HEK293 (cell line): ENCODE measurements at regions not wholly inside any gene's neighbourhood (a gene's known extent, or its start where the extent isn't known, plus 50 kb on each side); places are given as distances from the start of the nearest gene placed in this dataset.

Experiments used
- CTCF ChIA-PET: fragments of 350-600 bp; formaldehyde crosslinking; extraction: SDS; loops from one replicate; lab custom pipeline; 2021; ENCODE audit warnings: antibody characterized with exemption; lab: Yijun Ruan, JAX
- POLR2A ChIA-PET: fragments of 300-600 bp; formaldehyde crosslinking; extraction: SDS; loops from one replicate; lab custom pipeline; 2020; ENCODE audit warnings: antibody characterized with exemption, inconsistent platforms; lab: Yijun Ruan, JAX
- H3K27ac ChIP-seq: fragments of 200-500 bp; sonication (Bioruptor generic); 2 replicates; pipeline ENCODE4 v1.5.1; 2014; ENCODE audit warnings: low read depth, low read length, control low read depth, inconsistent platforms; ENCODE audit errors: extremely low read depth
- H3K36me3 ChIP-seq, 2 experiments: fragments of 200-500 bp in 1 of 2; sonication (Bioruptor generic) in 1 of 2; 1 replicate in 1 of 2; 2 replicates in 1 of 2; pipeline ENCODE4 v1.5.1; 2014 to 2017; ENCODE audit warnings: inconsistent platforms in 2 of 2, low read length in 2 of 2; ENCODE audit not compliant: control insufficient read depth in 2 of 2, insufficient read depth in 1 of 2
- H3K4me1 ChIP-seq: fragments of 200-500 bp; sonication (Bioruptor generic); 2 replicates; pipeline ENCODE4 v1.5.1; 2014; ENCODE audit warnings: mild to moderate bottlenecking, low read length, inconsistent platforms; ENCODE audit not compliant: control insufficient read depth, insufficient read depth
- H3K4me3 ChIP-seq: 2 replicates; pipeline ENCODE4 v1.5.1; 2011; ENCODE audit warnings: low read depth, mild to moderate bottlenecking, control low read depth, low read length, moderate library complexity
- H3K9me3 ChIP-seq: fragments of 200-500 bp; sonication (Bioruptor generic); 2 replicates; pipeline ENCODE4 v1.5.1; 2014; ENCODE audit warnings: low read depth, low read length, inconsistent platforms; ENCODE audit not compliant: control insufficient read depth, insufficient read depth
- KLF10 ChIP-seq: fragments of 450-650 bp; IDR thresholded peaks from 2 replicates; pipeline ENCODE4 v1.5.1; 2018; ENCODE audit warnings: missing biosample characterization, mild to moderate bottlenecking, missing genetic modification characterization
- RBAK ChIP-seq: fragments of 450-650 bp; formaldehyde crosslinking; IDR thresholded peaks from 2 replicates; pipeline ENCODE4 v1.5.1; 2016; ENCODE audit warnings: missing biosample characterization, missing genetic modification characterization
- SETDB1 ChIP-seq: IDR thresholded peaks from one replicate; pipeline ENCODE4 v1.6.1; 2017; ENCODE audit warnings: mild to moderate bottlenecking, low read length, moderate library complexity, mixed read lengths; ENCODE audit not compliant: insufficient read length
- ZNF132 ChIP-seq: fragments of 450-650 bp; formaldehyde crosslinking; IDR thresholded peaks from 2 replicates; pipeline ENCODE4 v1.5.1; 2017; ENCODE audit warnings: missing biosample characterization, missing genetic modification characterization, borderline replicate concordance
- ZNF174 ChIP-seq: fragments of 450-650 bp; formaldehyde crosslinking; IDR thresholded peaks from 2 replicates; pipeline ENCODE4 v1.5.0; 2017; ENCODE audit warnings: missing biosample characterization, mild to moderate bottlenecking, missing genetic modification characterization
- ZNF184 ChIP-seq: fragments of 450-650 bp; IDR thresholded peaks from 2 replicates; pipeline ENCODE4 v1.5.1; 2018; ENCODE audit warnings: missing biosample characterization, mild to moderate bottlenecking, missing genetic modification characterization
- ZNF473 ChIP-seq: fragments of 450-650 bp; formaldehyde crosslinking; IDR thresholded peaks from 2 replicates; pipeline ENCODE4 v1.5.1; 2017; ENCODE audit warnings: missing biosample characterization, missing genetic modification characterization
- ZNF501 ChIP-seq: fragments of 450-650 bp; formaldehyde crosslinking; IDR thresholded peaks from 2 replicates; pipeline ENCODE4 v1.5.1; 2016; ENCODE audit warnings: missing biosample characterization, missing genetic modification characterization
- ZNF561 ChIP-seq: fragments of 450-650 bp; IDR thresholded peaks from 2 replicates; pipeline ENCODE4 v1.5.1; 2018; ENCODE audit warnings: missing biosample characterization, missing genetic modification characterization, borderline replicate concordance
- ZNF624 ChIP-seq: fragments of 450-650 bp; formaldehyde crosslinking; IDR thresholded peaks from 2 replicates; pipeline ENCODE4 v1.5.1; 2017; ENCODE audit warnings: missing biosample characterization, missing genetic modification characterization
- ZNF645 ChIP-seq: fragments of 450-650 bp; formaldehyde crosslinking; IDR thresholded peaks from 2 replicates; pipeline ENCODE4; 2016; ENCODE audit warnings: missing biosample characterization, missing genetic modification characterization
- ZNF658 ChIP-seq: fragments of 450-650 bp; formaldehyde crosslinking; IDR thresholded peaks from 2 replicates; pipeline ENCODE4; 2016; ENCODE audit warnings: missing biosample characterization, missing genetic modification characterization
- ZNF664 ChIP-seq: fragments of 450-650 bp; formaldehyde crosslinking; IDR thresholded peaks from 2 replicates; pipeline ENCODE4 v1.5.1; 2016; ENCODE audit warnings: missing biosample characterization, missing genetic modification characterization
- ZNF776 ChIP-seq: fragments of 450-650 bp; formaldehyde crosslinking; IDR thresholded peaks from 2 replicates; pipeline ENCODE4 v1.5.0; 2017; ENCODE audit warnings: missing biosample characterization, missing genetic modification characterization, borderline replicate concordance
- ZSCAN23 ChIP-seq: fragments of 450-650 bp; formaldehyde crosslinking; IDR thresholded peaks from 2 replicates; pipeline ENCODE4 v1.5.1; 2016; ENCODE audit warnings: missing biosample characterization, missing genetic modification characterization
- TF ChIP-seq, protein P1 (sequence below): fragments of 450-650 bp; formaldehyde crosslinking; IDR thresholded peaks from 2 replicates; pipeline ENCODE4 v1.5.1; 2016; ENCODE audit warnings: missing biosample characterization, missing genetic modification characterization
- TF ChIP-seq, protein P2 (sequence below): fragments of 450-650 bp; formaldehyde crosslinking; IDR thresholded peaks from 2 replicates; pipeline ENCODE4 v1.5.1; 2016; ENCODE audit warnings: missing biosample characterization, missing genetic modification characterization
- TF ChIP-seq, protein P3 (sequence below): fragments of 450-650 bp; formaldehyde crosslinking; IDR thresholded peaks from 2 replicates; pipeline ENCODE4 v1.5.1; 2016; ENCODE audit warnings: missing biosample characterization, missing genetic modification characterization
- TF ChIP-seq, protein P4 (sequence below): fragments of 450-650 bp; formaldehyde crosslinking; IDR thresholded peaks from 2 replicates; pipeline ENCODE4 v1.5.1; 2017; ENCODE audit warnings: missing biosample characterization, missing genetic modification characterization
- TF ChIP-seq, protein P5 (sequence below): fragments of 450-650 bp; formaldehyde crosslinking; IDR thresholded peaks from 2 replicates; pipeline ENCODE4 v1.5.1; 2016; ENCODE audit warnings: missing biosample characterization, missing genetic modification characterization
- TF ChIP-seq, protein P6 (sequence below): fragments of 450-650 bp; IDR thresholded peaks from 2 replicates; pipeline ENCODE4 v1.5.1; 2018; ENCODE audit warnings: missing biosample characterization, missing genetic modification characterization

DNA sequence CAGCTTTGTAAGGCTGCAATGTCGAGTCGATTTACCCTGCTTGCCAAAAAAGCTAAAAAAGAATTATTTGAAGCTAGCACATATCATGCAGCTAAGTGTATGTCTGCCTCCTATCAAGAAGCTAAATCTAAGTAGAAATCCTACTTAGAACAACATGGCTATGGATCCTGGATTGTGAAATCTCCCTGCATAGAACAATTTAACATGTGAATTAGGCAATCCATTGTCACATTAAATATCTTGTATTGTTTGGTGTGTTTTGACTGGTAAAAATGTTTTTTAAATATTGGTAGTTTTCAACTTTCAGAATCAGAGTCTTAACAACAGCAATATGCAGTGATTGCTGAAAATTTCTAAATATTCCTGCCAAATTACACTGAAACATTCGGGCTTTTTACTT is 73.3 kb downstream of the SKIDA1 start (continued):
- TF ChIP-seq, protein P1, sequence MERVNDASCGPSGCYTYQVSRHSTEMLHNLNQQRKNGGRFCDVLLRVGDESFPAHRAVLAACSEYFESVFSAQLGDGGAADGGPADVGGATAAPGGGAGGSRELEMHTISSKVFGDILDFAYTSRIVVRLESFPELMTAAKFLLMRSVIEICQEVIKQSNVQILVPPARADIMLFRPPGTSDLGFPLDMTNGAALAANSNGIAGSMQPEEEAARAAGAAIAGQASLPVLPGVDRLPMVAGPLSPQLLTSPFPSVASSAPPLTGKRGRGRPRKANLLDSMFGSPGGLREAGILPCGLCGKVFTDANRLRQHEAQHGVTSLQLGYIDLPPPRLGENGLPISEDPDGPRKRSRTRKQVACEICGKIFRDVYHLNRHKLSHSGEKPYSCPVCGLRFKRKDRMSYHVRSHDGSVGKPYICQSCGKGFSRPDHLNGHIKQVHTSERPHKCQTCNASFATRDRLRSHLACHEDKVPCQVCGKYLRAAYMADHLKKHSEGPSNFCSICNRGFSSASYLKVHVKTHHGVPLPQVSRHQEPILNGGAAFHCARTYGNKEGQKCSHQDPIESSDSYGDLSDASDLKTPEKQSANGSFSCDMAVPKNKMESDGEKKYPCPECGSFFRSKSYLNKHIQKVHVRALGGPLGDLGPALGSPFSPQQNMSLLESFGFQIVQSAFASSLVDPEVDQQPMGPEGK (tag by site-specific recombination), result no peak
- TF ChIP-seq, protein P2, sequence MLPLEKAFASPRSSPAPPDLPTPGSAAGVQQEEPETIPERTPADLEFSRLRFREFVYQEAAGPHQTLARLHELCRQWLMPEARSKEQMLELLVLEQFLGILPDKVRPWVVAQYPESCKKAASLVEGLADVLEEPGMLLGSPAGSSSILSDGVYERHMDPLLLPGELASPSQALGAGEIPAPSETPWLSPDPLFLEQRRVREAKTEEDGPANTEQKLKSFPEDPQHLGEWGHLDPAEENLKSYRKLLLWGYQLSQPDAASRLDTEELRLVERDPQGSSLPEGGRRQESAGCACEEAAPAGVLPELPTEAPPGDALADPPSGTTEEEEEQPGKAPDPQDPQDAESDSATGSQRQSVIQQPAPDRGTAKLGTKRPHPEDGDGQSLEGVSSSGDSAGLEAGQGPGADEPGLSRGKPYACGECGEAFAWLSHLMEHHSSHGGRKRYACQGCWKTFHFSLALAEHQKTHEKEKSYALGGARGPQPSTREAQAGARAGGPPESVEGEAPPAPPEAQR (tag by site-specific recombination), result no peak
- TF ChIP-seq ZNF624 (tag by site-specific recombination), result no peak
- no peak for TF ChIP-seq SETDB1
- no peak for TF ChIP-seq ZNF561 (tag by site-specific recombination)
- TF ChIP-seq ZNF174 (tag by site-specific recombination), result no peak
- no peak for TF ChIP-seq ZNF664 (tag by site-specific recombination)
- no peak for TF ChIP-seq KLF10 (tag by site-specific recombination)
- TF ChIP-seq, protein P3, sequence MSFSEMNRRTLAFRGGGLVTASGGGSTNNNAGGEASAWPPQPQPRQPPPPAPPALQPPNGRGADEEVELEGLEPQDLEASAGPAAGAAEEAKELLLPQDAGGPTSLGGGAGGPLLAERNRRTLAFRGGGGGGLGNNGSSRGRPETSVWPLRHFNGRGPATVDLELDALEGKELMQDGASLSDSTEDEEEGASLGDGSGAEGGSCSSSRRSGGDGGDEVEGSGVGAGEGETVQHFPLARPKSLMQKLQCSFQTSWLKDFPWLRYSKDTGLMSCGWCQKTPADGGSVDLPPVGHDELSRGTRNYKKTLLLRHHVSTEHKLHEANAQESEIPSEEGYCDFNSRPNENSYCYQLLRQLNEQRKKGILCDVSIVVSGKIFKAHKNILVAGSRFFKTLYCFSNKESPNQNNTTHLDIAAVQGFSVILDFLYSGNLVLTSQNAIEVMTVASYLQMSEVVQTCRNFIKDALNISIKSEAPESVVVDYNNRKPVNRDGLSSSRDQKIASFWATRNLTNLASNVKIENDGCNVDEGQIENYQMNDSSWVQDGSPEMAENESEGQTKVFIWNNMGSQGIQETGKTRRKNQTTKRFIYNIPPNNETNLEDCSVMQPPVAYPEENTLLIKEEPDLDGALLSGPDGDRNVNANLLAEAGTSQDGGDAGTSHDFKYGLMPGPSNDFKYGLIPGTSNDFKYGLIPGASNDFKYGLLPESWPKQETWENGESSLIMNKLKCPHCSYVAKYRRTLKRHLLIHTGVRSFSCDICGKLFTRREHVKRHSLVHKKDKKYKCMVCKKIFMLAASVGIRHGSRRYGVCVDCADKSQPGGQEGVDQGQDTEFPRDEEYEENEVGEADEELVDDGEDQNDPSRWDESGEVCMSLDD (tag by site-specific recombination), result no peak
- TF ChIP-seq ZNF184 (tag by site-specific recombination), result no peak
- no peak for TF ChIP-seq RBAK (tag by site-specific recombination)
- TF ChIP-seq, protein P4, sequence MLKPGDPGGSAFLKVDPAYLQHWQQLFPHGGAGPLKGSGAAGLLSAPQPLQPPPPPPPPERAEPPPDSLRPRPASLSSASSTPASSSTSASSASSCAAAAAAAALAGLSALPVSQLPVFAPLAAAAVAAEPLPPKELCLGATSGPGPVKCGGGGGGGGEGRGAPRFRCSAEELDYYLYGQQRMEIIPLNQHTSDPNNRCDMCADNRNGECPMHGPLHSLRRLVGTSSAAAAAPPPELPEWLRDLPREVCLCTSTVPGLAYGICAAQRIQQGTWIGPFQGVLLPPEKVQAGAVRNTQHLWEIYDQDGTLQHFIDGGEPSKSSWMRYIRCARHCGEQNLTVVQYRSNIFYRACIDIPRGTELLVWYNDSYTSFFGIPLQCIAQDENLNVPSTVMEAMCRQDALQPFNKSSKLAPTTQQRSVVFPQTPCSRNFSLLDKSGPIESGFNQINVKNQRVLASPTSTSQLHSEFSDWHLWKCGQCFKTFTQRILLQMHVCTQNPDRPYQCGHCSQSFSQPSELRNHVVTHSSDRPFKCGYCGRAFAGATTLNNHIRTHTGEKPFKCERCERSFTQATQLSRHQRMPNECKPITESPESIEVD (tag by site-specific recombination), result no peak

DNA sequence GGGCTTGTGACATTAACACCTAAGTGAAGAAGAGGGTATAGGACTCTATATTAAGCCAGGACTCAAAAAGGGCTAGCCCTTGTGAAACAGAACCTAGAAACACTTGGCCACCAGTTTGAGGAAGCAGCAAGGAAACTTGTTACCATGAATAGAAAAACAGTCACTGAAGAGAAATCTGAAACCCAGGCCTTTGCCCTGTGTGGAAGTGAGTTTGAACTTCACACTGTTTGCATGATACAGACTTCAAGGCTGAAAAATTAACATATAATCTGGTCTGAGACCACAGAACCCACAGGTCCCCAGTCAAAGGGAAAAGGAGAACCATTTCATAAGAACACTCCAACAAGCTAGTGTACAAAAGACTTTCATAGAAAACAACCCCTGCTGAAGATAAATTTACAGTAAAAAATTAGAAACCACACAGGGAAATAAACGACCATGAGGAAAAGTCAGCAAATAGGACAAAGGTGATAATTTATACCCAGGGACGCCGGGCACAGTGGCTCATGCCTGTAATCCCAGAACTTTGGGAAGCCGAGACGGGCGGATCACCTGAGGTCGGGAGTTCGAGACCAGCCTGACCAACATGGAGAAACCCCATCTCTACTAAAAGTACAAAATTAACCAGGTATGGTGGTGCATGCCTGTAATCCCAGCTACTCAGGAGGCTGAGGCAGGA is 76.1 kb downstream of the SKIDA1 start:
- ChIA-PET POLR2A (no interaction called here), CTCF (no interaction called here)
- H3K36me3 ChIP-seq, result no peaks in the 10 kb centered on the region
- TF ChIP-seq ZNF184 (tag by site-specific recombination), result no peak
- TF ChIP-seq, protein P5, sequence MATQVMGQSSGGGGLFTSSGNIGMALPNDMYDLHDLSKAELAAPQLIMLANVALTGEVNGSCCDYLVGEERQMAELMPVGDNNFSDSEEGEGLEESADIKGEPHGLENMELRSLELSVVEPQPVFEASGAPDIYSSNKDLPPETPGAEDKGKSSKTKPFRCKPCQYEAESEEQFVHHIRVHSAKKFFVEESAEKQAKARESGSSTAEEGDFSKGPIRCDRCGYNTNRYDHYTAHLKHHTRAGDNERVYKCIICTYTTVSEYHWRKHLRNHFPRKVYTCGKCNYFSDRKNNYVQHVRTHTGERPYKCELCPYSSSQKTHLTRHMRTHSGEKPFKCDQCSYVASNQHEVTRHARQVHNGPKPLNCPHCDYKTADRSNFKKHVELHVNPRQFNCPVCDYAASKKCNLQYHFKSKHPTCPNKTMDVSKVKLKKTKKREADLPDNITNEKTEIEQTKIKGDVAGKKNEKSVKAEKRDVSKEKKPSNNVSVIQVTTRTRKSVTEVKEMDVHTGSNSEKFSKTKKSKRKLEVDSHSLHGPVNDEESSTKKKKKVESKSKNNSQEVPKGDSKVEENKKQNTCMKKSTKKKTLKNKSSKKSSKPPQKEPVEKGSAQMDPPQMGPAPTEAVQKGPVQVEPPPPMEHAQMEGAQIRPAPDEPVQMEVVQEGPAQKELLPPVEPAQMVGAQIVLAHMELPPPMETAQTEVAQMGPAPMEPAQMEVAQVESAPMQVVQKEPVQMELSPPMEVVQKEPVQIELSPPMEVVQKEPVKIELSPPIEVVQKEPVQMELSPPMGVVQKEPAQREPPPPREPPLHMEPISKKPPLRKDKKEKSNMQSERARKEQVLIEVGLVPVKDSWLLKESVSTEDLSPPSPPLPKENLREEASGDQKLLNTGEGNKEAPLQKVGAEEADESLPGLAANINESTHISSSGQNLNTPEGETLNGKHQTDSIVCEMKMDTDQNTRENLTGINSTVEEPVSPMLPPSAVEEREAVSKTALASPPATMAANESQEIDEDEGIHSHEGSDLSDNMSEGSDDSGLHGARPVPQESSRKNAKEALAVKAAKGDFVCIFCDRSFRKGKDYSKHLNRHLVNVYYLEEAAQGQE (tag by site-specific recombination), result no peak
- no peak for TF ChIP-seq ZNF645 (tag by site-specific recombination)
- TF ChIP-seq ZNF132, result no peak
- no peak for TF ChIP-seq ZSCAN23
- no peak for TF ChIP-seq ZNF624 (tag by site-specific recombination)
- TF ChIP-seq, protein P6, sequence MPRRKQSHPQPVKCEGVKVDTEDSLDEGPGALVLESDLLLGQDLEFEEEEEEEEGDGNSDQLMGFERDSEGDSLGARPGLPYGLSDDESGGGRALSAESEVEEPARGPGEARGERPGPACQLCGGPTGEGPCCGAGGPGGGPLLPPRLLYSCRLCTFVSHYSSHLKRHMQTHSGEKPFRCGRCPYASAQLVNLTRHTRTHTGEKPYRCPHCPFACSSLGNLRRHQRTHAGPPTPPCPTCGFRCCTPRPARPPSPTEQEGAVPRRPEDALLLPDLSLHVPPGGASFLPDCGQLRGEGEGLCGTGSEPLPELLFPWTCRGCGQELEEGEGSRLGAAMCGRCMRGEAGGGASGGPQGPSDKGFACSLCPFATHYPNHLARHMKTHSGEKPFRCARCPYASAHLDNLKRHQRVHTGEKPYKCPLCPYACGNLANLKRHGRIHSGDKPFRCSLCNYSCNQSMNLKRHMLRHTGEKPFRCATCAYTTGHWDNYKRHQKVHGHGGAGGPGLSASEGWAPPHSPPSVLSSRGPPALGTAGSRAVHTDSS (tag by site-specific recombination), result no peak
- no peak for TF ChIP-seq ZNF473 (tag by site-specific recombination)
- no peak for TF ChIP-seq ZNF658
- TF ChIP-seq ZNF776 (tag by site-specific recombination), result no peak
- no peak for TF ChIP-seq ZNF501 (tag by site-specific recombination)
- H3K4me1 ChIP-seq, result no peaks in the 10 kb centered on the region
- no peak overlapping the region for H3K27ac ChIP-seq
- no peaks in the 10 kb centered on the region for H3K9me3 ChIP-seq
- no peak overlapping the region for H3K4me3 ChIP-seq
